Stimulated activated CD8-positive, alpha-beta memory T cell treated with anti-CD3 and anti-CD28 coated beads, Interleukin-4, amount 100 ng/mL, for 24 hours (primary cell): ENCODE measurements at regions not wholly inside any gene's neighbourhood (a gene's known extent, or its start where the extent isn't known, plus 50 kb on each side); places are given as distances from the start of the nearest gene placed in this dataset.
"Not testable (repeated sequence)": the region's sequence is repeated elsewhere in the genome, so short reads cannot be mapped to it uniquely, and the experiment has no call there.

ENCODE experiments used
- DNase-seq: peaks from one replicate; pipeline ENCODE4 v3.0.0-alpha.2; 2020; ENCODE audit warnings: low read depth

- DNase-seq, result no peak
Observed at GRCh38 chr2:64251497-64252250, 107.5 kb upstream of the PELI1 start.

GRCh38 chr2:64252251-64252978 is 108.2 kb upstream of the PELI1 start:
- not testable (repeated sequence) for DNase-seq

GRCh38 chr2:64253421-64253820 is 109.2 kb upstream of the PELI1 start:
- DNase-seq, result not testable (repeated sequence)

GRCh38 chr2:64258566-64258965 is 114.3 kb upstream of the PELI1 start:
- DNase-seq, result no peak

GRCh38 chr2:64259312-64259711 is 115.1 kb upstream of the PELI1 start:
- DNase-seq, result no peak

GRCh38 chr2:64260093-64260803 is 116.0 kb upstream of the PELI1 start:
- no peak for DNase-seq

- DNase-seq, result no peak
Observed at GRCh38 chr2:64260817-64261216, 116.6 kb upstream of the PELI1 start.

- no peak for DNase-seq
Observed at GRCh38 chr2:64262071-64262470, 117.9 kb upstream of the PELI1 start.

- DNase-seq, result no peak
Observed at GRCh38 chr2:64262816-64263215, 118.6 kb upstream of the PELI1 start.

GRCh38 chr2:64263315-64263714 is 119.1 kb upstream of the PELI1 start:
- DNase-seq, result no peak

GRCh38 chr2:64267699-64268098 is 123.5 kb upstream of the PELI1 start:
- DNase-seq, result no peak

GRCh38 chr2:64268330-64269048 is 124.3 kb upstream of the PELI1 start:
- no peak for DNase-seq

- no peak for DNase-seq
Observed at GRCh38 chr2:64273524-64274398, 129.5 kb upstream of the PELI1 start.

GRCh38 chr2:64274399-64275173 is 130.4 kb upstream of the PELI1 start:
- no peak for DNase-seq

- DNase-seq, result no peak
Observed at GRCh38 chr2:64275174-64275466, 130.9 kb upstream of the PELI1 start.

- no peak for DNase-seq
Observed at GRCh38 chr2:64276417-64277095, 132.3 kb upstream of the PELI1 start.

GRCh38 chr2:64277101-64277849 is 133.1 kb upstream of the PELI1 start:
- DNase-seq, result no peak

GRCh38 chr2:64280812-64281211 is 136.6 kb upstream of the PELI1 start:
- DNase-seq, result not testable (repeated sequence)

GRCh38 chr2:64283006-64283570 is 138.9 kb upstream of the PELI1 start:
- no peak for DNase-seq
